Panc1 (cell line): ENCODE measurements at regions not wholly inside any gene's neighbourhood (a gene's known extent, or its start where the extent isn't known, plus 50 kb on each side); places are given as distances from the start of the nearest gene placed in this dataset.

Experiments
- SIN3A ChIP-seq: IDR thresholded peaks from 2 replicates; pipeline ENCODE4 v1.6.1; 2012; ENCODE audit warnings: low read depth, mild to moderate bottlenecking, low read length, moderate library complexity, borderline replicate concordance; ENCODE audit not compliant: insufficient read depth
- TF ChIP-seq, protein P1 (sequence below): fragments of 450-650 bp; IDR thresholded peaks from 2 replicates; pipeline ENCODE4 v1.5.1; 2017; ENCODE audit warnings: mild to moderate bottlenecking

DNA sequence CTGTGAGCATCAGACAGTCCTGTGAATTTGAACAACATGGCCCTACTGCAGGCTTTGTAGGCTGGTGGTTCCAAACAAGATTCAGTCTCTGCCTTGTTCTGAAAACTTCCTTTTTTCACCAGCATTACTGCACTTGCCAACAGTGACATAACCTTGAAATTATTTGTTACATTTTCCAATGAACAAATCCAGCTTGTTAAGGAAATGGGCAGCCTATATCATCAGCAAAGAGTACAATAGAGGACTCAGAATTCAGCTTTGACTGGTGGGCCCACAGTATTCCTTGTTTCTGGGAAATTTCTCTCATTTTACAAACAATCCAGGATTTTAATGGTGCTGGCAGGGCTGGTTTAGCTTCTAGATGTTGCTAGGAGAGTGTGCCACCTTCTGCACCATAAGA, 703.7 kb upstream of the FZD8 start:
- TF ChIP-seq, protein P1, sequence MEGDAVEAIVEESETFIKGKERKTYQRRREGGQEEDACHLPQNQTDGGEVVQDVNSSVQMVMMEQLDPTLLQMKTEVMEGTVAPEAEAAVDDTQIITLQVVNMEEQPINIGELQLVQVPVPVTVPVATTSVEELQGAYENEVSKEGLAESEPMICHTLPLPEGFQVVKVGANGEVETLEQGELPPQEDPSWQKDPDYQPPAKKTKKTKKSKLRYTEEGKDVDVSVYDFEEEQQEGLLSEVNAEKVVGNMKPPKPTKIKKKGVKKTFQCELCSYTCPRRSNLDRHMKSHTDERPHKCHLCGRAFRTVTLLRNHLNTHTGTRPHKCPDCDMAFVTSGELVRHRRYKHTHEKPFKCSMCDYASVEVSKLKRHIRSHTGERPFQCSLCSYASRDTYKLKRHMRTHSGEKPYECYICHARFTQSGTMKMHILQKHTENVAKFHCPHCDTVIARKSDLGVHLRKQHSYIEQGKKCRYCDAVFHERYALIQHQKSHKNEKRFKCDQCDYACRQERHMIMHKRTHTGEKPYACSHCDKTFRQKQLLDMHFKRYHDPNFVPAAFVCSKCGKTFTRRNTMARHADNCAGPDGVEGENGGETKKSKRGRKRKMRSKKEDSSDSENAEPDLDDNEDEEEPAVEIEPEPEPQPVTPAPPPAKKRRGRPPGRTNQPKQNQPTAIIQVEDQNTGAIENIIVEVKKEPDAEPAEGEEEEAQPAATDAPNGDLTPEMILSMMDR: no peak
- no peak for TF ChIP-seq SIN3A
